Sciatic nerve (tissue), 2 donors: ENCODE measurements at regions not wholly inside any gene's neighbourhood (a gene's known extent, or its start where the extent isn't known, plus 50 kb on each side); places are given as distances from the start of the nearest gene placed in this dataset.
"Not testable (repeated sequence)": the region's sequence is repeated elsewhere in the genome, so short reads cannot be mapped to it uniquely, and the experiment has no call there.

ENCODE experiments used
- ATAC-seq: fragments of 200-7000 bp; cut with Tn5 transposase; one replicate; pipeline ENCODE4 v1.9.1; 2020; ENCODE audit warnings: mild to moderate bottlenecking, moderate library complexity
- DNase-seq: peaks from one replicate; pipeline ENCODE4 v3.0.0-alpha.2; 2020; ENCODE audit warnings: low spot score
- intact Hi-C: fragments of 100-400 bp; cut with DNase I; formaldehyde crosslinking; loops from one replicate; pipeline ENCODE4 v1.14.2; 2022
- donor health status: DM: no; HTN: no; CAD: no.
- donor health status: DM: no; HTN: no; CAD: no.

DNA sequence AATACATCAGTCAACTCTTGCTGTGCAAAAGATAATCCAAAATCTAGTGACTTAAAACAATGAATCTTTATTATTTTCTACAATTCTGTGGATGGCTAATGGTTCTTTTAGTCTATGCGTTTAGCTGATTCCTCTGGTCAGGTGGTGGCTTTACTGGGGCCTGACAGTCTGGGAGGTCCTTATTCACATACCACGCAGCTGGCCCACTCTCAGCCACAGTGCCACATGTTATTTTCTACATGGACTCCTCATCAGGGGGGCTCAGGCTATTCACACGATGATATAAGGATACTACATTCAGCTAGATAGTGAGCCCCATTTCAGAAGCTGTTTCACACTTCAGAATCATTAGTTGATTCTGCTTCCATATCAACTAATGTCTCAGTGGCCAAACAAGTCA, 287.5 kb upstream of the MGAT4C start:
- no peak for ATAC-seq
- intact Hi-C loops = no loop called here
- no peak for DNase-seq

DNA sequence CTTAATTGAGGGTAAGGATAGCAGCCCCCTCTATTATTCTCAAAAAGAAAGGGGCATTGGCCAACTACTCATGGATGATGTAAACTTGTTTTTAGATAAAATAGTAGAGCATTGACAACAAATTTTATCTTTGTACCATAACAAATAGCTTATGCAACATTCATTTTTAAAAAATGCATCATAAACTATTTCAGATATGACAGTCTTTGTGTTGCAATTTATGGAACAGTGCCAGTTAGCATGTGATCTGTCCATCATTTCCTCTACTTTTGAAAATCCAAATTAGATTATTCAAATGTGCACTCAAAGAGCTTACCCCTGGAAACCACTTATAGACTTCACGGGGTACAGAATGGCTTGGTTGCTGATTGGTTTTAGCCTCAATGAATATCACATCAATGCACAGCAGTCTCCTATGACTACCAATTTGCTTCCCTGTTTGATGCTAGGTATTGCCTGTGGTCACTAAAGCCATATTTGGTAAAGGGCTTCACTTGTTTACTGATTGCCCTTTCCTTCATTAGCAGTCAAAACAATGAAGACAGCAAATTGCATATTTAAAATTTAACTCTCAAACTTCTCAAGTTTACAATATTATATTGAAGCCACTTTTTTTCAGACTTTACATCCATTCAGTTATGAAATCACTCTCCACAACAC, 274.9 kb upstream of the MGAT4C start:
- intact Hi-C loops = no loop called here
- DNase-seq (no peak), ATAC-seq (no peak)

DNA sequence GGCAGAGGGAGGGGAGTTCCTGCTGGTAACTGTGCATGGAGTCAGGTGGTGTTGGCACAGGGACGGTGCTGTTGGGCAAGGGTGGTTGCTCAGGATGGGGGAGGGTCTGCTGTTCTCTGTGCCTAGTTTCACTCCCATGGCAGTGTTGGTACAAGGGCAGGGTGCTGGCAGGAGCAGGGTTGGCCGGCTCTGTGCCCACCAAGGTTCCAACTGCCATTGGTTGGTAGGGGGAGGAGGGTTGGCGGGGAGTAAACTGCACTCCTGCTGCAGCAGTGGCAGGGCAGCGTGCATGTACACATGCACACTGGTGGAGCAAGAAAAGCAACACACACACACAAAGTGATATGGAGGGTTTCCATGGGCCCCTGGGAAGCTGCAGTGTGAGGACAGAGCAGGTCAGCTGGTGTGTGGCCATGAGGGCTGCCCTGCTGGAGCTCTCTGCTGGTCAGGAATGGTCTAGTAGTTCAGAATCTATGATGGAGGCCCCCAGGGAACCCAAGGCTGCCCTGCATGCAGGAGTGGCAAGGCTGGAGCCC, 269.9 kb upstream of the MGAT4C start:
- intact Hi-C loops = no loop called here
- no peak for DNase-seq
- peak; percentile 10 for ATAC-seq

DNA sequence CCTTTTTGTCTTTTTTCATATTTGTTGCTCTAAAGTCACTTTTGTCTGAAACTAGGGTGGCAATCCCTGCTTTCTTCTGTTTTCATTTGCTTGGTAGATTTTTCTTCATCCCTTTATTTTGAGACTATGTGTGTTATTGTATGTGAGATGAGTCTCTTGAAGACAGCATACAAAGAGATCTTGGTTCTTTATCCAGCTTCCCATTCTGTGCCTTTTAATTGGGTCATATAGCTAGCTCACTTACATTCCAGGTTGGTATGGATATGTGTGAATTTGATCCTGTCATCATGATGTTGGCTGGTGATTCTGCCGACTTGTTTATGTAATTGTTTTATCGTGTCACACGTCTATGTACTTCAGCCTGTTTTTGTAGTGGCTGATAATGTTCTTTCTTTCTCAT, 267.7 kb upstream of the MGAT4C start:
- intact Hi-C loops = no loop called here
- ATAC-seq = no peak
- DNase-seq = no peak

DNA sequence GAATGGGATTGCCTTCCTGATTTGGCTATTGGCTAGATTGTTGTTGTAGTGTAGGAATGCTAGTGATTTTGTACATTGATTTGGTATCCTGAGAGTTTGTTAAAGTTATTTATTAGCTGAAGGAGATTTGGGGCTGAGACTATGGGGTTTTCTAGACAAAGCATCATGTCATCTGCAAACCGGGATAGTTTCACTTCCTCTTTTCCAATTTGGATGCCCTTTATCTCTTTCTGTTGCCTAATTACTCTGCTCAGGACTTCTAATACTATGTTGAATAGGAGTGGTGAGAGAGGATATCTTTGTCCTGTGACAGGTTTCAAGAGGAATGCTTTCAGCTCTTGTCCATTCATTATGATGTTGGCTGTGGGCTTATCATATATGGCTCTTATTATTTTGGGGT, 265.7 kb upstream of the MGAT4C start:
- ATAC-seq = no peak
- no peak for DNase-seq
- intact Hi-C loops = no loop called here

DNA sequence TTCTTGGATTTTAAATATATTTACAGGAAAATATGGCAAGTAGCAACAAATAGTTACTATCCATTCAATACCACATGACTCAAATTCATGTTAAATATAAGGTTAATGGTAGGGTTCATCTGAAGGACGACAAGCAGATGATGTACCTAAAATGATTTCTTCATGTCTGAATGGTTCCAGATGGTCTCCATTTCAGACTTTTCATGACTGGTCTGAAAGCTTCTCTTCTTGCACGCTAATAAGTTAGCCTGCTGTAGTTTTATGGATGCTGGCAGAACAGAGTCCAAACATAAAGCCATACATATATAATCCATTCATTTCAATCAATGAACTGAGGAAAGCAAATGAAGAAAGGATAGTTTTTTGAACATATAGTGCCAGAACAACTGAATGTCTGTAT, 257.0 kb upstream of the MGAT4C start:
- intact Hi-C loops = no loop called here
- ATAC-seq (no peak), DNase-seq (no peak)

DNA sequence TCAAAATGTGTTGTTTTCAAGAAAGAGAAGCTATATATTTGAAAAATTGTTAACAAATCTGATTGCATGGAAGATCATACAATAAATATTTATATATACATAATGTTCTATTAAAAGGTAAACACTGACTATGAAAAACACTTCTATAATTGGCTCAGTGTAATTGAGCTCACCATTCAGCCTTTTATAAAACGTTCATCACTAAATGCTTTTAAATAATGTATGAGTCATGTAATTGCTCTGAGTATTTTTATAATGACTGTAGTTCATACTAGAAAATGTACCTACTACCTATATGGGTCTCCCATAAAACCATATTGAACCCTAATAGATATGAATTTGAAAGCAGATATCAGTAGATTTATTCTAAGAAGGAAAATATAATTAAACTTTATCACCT, 240.4 kb upstream of the MGAT4C start:
- DNase-seq (no peak), ATAC-seq (no peak)
- intact Hi-C loops = no loop called here

DNA sequence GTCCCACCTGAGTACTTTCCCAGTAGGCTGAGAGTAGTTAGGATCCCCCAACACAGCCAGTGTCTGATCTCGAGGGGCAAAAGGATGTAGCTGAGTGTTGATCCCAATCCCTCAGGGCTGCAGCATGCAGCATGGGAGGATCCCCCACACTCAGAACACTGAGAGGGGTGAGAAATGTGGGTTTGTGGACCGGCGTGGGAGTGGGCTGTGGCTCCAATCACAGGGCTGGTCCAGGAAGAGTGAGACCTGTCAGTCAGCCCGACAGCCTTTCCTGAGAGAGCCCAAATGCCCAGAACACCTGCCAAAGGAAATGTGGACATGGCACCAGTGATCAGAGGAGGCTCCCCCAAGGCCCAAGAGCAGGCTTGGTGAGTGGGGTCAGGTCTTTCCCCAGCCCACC, 228.3 kb upstream of the MGAT4C start:
- intact Hi-C loops = no loop called here
- no peak for ATAC-seq
- DNase-seq = no peak

DNA sequence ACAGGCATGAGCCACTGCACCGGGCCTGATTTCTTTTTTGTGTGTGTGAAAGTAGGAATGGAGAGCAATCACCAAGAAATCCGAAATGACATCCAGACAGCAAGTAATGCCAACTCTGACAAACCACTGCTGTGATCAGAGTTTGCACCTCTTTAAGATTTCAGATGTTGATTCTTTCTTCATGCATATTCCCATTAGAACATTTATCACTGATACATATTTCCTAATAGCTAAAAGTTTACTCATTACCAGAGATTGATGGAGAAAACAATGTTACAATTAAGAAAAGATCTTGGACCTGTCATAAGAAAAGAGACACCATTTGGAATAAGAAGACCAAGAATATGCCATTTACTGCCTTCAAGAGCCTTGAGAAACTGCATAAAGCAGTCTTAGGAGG, 217.0 kb upstream of the MGAT4C start:
- DNase-seq (no peak), ATAC-seq (no peak)
- intact Hi-C loops = no loop called here

DNA sequence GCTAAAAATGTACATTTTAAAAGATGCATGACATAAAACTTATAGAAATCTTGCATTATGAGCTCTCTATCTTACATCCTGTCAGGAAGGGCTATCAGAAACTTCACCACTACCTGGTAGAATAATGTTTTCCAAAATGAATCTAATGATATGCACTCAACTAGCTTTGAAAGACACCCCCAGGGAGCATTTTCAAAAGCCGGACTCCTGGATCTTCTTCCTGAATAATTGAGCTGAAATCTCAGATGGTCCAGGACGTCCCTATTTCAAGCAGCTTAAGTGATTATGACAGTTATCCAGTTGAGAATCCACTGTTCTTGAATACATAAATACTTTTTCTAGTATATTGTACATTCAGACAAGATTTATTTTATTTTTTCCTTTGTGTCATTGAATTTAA, 200.6 kb upstream of the MGAT4C start:
- ATAC-seq (no peak), DNase-seq (no peak)
- intact Hi-C loops = no loop called here

DNA sequence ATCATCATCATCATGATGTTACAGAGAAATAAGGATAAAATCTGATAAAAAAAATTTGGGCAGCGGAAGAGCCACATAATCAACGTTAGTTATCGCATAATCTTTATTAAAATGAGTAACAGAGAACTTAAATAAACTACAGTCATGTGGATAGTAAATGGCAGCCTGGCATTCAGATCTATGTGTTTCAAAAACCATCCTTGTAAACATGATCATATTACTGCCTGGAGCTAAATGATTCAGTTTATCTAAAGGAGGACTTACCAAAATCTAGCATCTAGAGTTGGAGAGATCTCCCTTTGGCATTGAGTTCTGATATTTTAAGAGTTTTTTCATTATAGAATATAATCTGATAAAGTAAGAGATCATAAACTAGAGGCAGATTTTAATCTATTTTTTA, 200.1 kb upstream of the MGAT4C start:
- DNase-seq = no peak
- ATAC-seq = no peak
- intact Hi-C loops = no loop called here

DNA sequence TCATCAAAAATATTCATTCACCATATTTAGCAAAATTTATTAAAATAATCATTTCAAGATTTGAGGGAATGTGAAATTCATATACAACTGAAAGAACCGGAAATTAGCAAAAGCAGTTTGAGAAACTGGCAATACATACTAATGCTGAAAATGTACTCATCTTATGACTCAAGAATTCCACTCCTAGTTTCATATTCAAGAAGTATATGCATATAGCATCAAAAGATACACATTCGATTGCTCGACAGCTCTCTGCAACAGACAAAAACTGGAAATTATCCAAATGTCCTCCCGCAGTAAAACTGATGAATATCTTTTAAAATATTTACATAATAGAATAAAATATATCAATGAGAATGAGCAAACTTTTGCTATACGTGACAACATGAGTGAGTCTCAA, 189.2 kb upstream of the MGAT4C start:
- intact Hi-C loops = no loop called here

DNA sequence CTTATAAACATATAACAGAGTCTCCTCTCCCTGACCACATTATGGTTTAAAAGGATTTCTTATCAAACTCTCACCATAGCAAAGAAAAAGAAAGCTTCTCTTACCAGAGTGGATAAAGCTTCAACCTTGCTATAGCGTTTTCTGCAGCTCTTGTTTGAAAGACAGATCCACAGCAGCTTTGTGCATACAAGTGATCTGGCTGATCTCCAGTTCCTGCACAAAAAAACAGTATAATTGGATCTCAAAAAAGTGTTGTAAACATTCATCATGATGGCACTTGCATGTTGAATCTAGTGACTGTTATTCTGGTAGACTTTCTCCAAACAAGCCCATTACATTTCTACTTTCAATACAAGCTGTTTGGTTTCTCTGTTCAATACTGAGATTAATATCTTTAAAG, 178.9 kb upstream of the MGAT4C start:
- no peak for DNase-seq
- no peak for ATAC-seq
- intact Hi-C loops = no loop called here

More for the DNA sequence above, 189.2 kb upstream of the MGAT4C start:
- DNase-seq (no peak), ATAC-seq (no peak)

DNA sequence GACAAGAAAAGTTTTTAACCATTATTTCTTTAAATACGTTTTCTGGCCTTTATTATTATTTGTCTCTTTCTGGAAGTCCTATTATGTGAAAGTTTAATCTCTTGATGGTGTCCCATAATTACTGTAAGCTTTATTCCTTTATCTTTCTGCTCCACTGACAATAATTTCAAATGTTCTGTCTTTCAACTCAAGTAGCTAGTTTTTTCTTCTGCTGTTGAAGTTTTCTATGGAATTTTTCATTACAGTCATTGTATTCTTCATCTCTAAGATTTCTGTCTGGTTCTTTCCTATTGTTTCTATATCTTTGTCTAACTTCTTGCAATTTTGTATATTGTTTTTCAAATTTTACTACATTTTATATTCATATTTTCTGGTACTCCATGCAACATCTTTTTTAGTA, 173.6 kb upstream of the MGAT4C start:
- DNase-seq (no peak), ATAC-seq (no peak)
- intact Hi-C loops = no loop called here

DNA sequence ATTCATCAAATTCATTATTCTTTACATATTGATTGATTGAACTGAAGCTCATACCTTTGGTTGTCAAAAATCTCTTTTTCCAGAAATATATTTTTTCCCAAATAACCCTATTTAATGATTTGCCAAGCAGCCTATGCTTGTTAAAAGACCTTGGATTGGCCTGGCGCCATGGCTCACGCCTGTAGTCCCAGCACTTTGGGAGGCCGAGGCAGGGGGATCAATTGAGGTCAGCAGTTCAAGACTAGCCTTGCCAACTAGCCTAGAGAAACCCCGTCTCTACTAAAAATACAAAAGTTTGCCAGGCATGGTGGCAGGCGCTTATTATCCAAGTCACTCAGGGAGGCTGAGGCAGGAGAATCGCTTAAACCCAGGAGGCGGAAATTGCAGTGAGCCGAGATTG, 165.1 kb upstream of the MGAT4C start:
- intact Hi-C loops = no loop called here
- ATAC-seq (no peak), DNase-seq (no peak)

DNA sequence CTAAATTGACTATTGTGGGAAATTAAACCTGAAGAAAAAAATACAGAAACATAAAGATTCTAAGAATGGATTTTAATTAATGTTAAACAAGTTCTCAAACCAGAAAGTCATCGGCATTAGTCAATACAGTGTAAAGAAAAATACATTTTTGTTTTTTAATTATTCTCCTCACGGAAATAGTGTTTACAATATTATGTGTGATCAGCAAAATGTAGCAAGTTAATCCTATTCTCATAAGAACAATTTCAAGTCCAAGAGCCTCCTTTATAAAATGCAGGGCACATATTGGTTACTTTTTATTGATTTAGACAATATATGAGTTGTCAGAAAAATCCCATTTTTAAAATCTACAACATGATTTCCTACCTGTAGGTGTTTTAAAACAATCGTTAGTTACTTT, 158.0 kb upstream of the MGAT4C start:
- no peak for ATAC-seq
- intact Hi-C loops = no loop called here
- DNase-seq = no peak

DNA sequence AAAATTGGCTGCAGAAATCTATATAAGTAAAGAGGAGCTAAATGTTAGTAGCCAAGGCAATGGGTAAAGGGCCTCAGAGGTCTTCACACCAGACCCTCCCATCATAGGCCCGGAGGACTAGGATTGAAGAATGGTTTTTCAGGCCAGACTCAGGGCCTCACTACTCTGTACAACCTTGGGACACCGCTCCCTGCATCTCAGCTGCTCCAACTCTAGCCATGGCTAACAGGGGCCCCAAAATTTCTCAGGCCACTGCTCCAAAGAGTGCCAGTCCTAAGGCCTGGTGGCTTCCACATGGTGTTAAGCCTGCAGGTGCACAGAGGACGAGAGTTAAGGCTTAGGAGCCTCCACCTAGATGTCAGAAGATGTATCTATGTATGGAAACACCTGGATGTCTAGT, 155.5 kb upstream of the MGAT4C start:
- peak; percentile 15 for ATAC-seq
- intact Hi-C loops = no loop called here
- no peak for DNase-seq

DNA sequence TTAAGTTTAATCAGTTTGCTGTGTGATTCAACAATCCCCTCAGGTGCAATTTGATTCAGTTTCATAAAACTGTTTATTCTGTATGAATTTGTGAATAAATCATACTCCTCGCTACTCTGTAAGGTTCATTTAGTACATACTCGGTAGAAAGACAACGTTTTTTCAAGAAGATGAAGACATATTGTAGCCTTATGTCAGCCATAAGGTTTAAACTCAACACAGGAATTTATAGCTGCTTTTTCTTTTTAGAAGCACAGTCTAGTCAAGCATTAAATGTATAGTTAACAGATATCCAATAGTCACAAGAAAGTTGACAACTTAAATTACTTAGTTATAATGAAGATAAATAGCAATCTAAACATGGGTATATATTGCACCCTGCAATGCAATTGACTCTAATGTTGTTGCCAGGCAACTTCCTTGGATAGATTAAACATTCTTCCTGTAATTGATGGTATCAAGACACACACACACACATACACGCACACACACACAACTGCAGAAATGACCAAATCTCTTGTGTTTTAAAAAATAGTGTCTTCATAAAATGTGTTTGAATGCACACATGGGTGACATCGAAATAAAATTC, 151.5 kb upstream of the MGAT4C start:
- DNase-seq (no peak), ATAC-seq (no peak)
- intact Hi-C loops = no loop called here

DNA sequence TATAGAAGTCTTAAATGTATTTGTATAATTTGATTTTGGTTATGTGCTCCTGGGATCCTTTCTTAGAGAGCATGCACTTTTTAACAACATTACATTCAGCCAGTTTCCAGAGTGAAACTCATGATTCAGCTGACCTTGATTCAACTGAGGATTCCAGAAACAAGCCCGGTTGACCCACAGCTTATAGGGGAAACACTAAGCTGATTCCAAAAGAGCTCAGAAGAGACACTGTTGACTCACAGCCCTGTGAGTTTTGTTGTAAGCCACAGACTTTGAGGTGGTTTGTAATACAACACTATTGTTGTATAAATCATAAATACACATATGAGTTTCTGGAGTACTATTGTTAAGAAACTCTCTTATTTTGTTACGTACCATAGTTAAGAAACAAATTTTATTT, 133.8 kb upstream of the MGAT4C start:
- DNase-seq (no peak), ATAC-seq (no peak)
- intact Hi-C loops = no loop called here

DNA sequence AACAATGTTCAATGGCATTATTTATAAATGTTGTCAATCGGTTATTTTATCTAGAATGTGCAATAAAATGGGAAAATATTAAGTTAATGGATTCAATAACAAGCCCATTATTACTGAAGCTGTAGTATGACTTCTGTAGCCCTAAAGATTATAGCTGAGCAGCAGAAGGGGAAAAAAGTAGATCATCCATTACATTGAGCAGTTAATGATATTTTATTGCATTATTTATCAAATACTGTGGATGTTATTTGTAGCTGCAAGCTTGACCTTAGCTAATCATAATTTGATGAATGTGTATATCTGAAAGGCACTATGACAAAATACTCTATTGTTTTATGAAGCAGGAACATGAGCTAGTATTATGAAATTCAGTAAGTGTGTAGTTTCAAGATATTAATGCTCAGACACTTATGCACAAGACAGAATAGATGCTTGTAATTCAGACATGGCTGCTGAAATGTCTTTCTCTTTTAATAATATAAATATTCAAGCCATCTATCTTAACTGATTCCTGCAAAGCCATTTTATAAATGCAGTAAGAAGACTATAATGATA, 131.5 kb upstream of the MGAT4C start:
- ATAC-seq (no peak), DNase-seq (no peak)
- intact Hi-C loops = no loop called here

DNA sequence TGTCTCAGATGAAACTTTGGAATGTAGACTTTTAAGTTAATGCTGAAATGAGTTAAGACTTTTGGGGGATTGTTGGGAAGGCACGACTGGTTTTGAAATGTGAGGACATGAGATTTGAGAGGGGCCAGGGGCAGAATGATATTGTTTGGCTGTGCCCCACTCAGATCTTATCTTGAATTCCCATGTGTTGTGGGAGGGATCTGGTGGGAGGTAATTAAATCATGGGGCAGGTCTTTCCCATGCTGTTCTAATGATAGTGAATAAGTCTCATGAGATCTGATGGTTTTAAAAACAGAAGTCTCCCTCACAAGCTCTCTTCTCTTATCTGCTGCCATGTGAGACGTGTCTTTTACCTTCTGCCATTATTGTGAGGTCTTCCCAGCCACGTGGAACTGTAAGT, 127.6 kb upstream of the MGAT4C start:
- DNase-seq, ATAC-seq, intact Hi-C loops: not testable (repeated sequence)
